ENCODE measurements at regions not wholly inside any gene's neighbourhood (a gene's known extent, or its start where the extent isn't known, plus 50 kb on each side); places are given as distances from the start of the nearest gene placed in this dataset.

DNA sequence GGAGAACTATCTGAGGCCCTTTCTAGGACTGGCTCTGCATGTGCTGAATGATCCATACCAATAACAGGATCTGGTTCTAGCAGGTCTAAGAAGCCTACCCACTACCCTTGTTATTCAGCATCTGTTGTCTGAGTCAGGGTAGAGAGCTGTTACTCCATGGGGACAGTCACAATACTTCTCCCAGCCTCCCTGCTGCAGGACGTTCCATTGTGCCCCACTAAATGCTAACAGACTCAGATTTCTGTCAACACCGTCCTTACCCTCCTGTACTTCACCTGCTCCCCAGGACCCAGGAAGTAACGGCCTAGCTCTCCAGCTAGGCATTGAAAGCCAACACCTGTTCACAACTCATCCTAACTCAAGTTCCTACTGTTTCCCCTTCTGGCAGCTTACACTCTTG, 719.7 kb upstream of the ID2 start:
- no peak for TF ChIP-seq EZH2 (IDR thresholded peaks at IDR 0.05)
- no peak for TF ChIP-seq CTCF (IDR thresholded peaks at IDR 0.05 in 2 of 3, conservative IDR thresholded peaks at IDR 0.05 in 1 of 3; ENCODE audit: borderline replicate concordance in 1 of 3, insufficient read depth in 1 of 3, low read depth in 2 of 3, low read length in 2 of 3)
- TF ChIP-seq ZFX (IDR thresholded peaks at IDR 0.05): no peak
- TF ChIP-seq EZH2phosphoT487 (IDR thresholded peaks at IDR 0.05; ENCODE audit: borderline replicate concordance): no peak
- no peak for TF ChIP-seq POLR2A (IDR thresholded peaks at IDR 0.05; ENCODE audit: borderline replicate concordance, extremely low read depth, insufficient read depth, insufficient read length)
- TF ChIP-seq, protein P1, sequence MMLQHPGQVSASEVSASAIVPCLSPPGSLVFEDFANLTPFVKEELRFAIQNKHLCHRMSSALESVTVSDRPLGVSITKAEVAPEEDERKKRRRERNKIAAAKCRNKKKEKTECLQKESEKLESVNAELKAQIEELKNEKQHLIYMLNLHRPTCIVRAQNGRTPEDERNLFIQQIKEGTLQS (IDR thresholded peaks at IDR 0.05): no peak
